ENCODE measurements at regions not wholly inside any gene's neighbourhood (a gene's known extent, or its start where the extent isn't known, plus 50 kb on each side); places are given as distances from the start of the nearest gene placed in this dataset.

- Histone ChIP-seq H3K27me3 (no peaks in the 10 kb centered on the region), H3K27ac (no peak overlapping the region), H3K36me3 (no peaks in the 10 kb centered on the region), H3K4me1 (no peaks in the 10 kb centered on the region), H3K4me3 (no peak overlapping the region), H3K9me3 (no peaks in the 10 kb centered on the region)
- intact Hi-C loops (cut with DNase I), result no loop called here
- no peak for DNase-seq
- TF ChIP-seq, protein P1, sequence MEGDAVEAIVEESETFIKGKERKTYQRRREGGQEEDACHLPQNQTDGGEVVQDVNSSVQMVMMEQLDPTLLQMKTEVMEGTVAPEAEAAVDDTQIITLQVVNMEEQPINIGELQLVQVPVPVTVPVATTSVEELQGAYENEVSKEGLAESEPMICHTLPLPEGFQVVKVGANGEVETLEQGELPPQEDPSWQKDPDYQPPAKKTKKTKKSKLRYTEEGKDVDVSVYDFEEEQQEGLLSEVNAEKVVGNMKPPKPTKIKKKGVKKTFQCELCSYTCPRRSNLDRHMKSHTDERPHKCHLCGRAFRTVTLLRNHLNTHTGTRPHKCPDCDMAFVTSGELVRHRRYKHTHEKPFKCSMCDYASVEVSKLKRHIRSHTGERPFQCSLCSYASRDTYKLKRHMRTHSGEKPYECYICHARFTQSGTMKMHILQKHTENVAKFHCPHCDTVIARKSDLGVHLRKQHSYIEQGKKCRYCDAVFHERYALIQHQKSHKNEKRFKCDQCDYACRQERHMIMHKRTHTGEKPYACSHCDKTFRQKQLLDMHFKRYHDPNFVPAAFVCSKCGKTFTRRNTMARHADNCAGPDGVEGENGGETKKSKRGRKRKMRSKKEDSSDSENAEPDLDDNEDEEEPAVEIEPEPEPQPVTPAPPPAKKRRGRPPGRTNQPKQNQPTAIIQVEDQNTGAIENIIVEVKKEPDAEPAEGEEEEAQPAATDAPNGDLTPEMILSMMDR (IDR thresholded peaks at IDR 0.05), result no peak
- TF ChIP-seq POLR2A (IDR thresholded peaks at IDR 0.05), result no peak
- 42 to 60% methylated on average over 3 of the region's 3 CpGs for WGBS, 2 donors
Measured at GRCh38 chr3:147654827-147655226, 245.7 kb downstream of the ZIC1 start.

DNA sequence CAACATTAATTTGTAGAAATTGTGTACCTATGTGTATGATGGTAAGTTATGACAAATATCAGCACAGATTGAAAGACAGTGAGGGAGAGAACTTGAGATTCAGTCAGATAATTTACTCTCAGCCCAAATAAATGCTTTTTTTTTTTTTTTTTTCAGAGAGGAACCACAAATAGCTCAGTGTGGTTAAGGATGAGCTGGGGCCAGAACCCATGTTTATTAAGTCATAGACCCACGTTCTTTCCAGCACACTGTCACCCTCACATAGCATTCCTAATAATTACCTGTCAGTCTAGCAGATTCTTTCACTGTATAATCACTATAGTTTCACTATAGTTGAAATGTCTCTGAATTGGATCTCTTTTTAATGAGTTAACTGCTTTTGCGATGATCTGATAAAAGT lies 246.1 kb downstream of the ZIC1 start:
- no peaks in the 10 kb centered on the region for H3K4me1 ChIP-seq
- no peak overlapping the region for H3K4me3 ChIP-seq
- no peaks in the 10 kb centered on the region for H3K27me3 ChIP-seq
- H3K27ac ChIP-seq, result no peak overlapping the region
- WGBS, 2 donors, result 57 to 63% methylated on average over 2 of the region's 2 CpGs
- no peaks in the 10 kb centered on the region for H3K9me3 ChIP-seq
- TF ChIP-seq POLR2A (IDR thresholded peaks at IDR 0.05), result no peak
- TF ChIP-seq, protein P1 (IDR thresholded peaks at IDR 0.05), result no peak
- H3K36me3 ChIP-seq, result no peaks in the 10 kb centered on the region
- intact Hi-C loops (cut with DNase I), result no loop called here
- DNase-seq, result no peak

DNA sequence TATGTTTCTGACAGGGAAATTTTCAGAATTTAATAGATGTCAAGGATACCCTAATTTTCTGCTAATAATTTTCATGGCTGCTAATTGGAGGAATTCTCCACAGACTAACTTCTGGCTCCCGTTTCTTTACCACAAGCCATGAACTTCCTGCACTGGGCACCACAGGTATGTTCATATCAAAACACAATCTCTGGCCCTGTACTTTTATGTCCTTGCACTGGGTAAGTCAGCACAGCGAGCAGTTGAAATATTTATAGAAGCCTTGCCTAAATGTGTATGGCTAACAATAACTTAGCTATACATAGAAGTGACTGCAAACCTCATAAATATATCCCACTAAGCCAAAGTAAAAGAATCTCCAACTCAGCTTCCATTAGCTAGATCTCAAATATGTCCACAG lies 246.9 kb downstream of the ZIC1 start:
- Histone ChIP-seq H3K27me3 (no peaks in the 10 kb centered on the region), H3K4me1 (no peaks in the 10 kb centered on the region), H3K27ac (no peak overlapping the region), H3K9me3 (no peaks in the 10 kb centered on the region), H3K4me3 (no peak overlapping the region), H3K36me3 (no peaks in the 10 kb centered on the region)
- intact Hi-C loops (cut with DNase I), result no loop called here
- WGBS, 2 donors, result 67 to 72% methylated on average over 2 of the region's 2 CpGs
- no peak for TF ChIP-seq POLR2A (IDR thresholded peaks at IDR 0.05)
- TF ChIP-seq, protein P1 (IDR thresholded peaks at IDR 0.05), result no peak
- no peak for DNase-seq

- intact Hi-C loops (cut with DNase I), result no loop called here
- no peak for DNase-seq
- Histone ChIP-seq H3K27me3 (no peaks in the 10 kb centered on the region), H3K36me3 (no peaks in the 10 kb centered on the region), H3K9me3 (no peaks in the 10 kb centered on the region), H3K4me1 (no peaks in the 10 kb centered on the region), H3K27ac (no peak overlapping the region), H3K4me3 (no peak overlapping the region)
- TF ChIP-seq, protein P1 (IDR thresholded peaks at IDR 0.05), result no peak
- no peak for TF ChIP-seq POLR2A (IDR thresholded peaks at IDR 0.05)
- 22 to 39% methylated on average over 3 of the region's 3 CpGs for WGBS, 2 donors
Measured at GRCh38 chr3:147661916-147662315, 252.8 kb downstream of the ZIC1 start.

GRCh38 chr3:147662705-147663104 lies 253.5 kb downstream of the ZIC1 start:
- Histone ChIP-seq H3K4me3 (no peak overlapping the region), H3K36me3 (no peaks in the 10 kb centered on the region), H3K9me3 (no peaks in the 10 kb centered on the region), H3K27me3 (no peaks in the 10 kb centered on the region), H3K4me1 (no peaks in the 10 kb centered on the region), H3K27ac (no peak overlapping the region)
- intact Hi-C loops (cut with DNase I), result no loop called here
- no peak for TF ChIP-seq POLR2A (IDR thresholded peaks at IDR 0.05)
- TF ChIP-seq, protein P1 (IDR thresholded peaks at IDR 0.05), result no peak
- 65 to 67% methylated on average over 1 of the region's 1 CpG for WGBS, 2 donors
- no peak for DNase-seq

Measured in esophagus squamous epithelium (tissue), 5 donors.